ENCODE measurements at regions not wholly inside any gene's neighbourhood (a gene's known extent, or its start where the extent isn't known, plus 50 kb on each side); places are given as distances from the start of the nearest gene placed in this dataset.

DNA sequence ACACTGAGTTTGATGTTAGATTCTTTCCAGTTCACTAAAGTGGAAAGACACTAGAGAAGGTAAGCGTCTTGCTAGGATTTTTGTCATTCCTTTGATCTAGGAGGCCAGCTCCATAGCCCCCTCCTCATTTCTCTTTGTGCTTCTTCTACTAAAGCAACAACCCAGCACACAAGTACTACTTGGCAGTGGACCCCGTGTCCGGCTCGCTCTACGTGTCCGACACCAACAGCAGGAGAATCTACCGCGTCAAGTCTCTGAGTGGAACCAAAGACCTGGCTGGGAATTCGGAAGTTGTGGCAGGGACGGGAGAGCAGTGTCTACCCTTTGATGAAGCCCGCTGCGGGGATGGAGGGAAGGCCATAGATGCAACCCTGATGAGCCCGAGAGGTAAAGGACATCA, 76.6 kb upstream of the WWC1 start:
- H3K27ac ChIP-seq: no peak overlapping the region
- no peak for DNase-seq (ENCODE audit: low read depth, low spot score)
- no peaks in the 10 kb centered on the region for H3K9me3 ChIP-seq (ENCODE audit: low read depth, low read length)
- H3K4me3 ChIP-seq: no peak overlapping the region
- no peak overlapping the region for H3K9ac ChIP-seq (ENCODE audit: insufficient read length)
- TF ChIP-seq EZH2 (IDR thresholded peaks at IDR 0.05): no peak
- H3K36me3 ChIP-seq (ENCODE audit: insufficient read depth, low read length): peaks cover 13% of the 10 kb centered on the region

DNA sequence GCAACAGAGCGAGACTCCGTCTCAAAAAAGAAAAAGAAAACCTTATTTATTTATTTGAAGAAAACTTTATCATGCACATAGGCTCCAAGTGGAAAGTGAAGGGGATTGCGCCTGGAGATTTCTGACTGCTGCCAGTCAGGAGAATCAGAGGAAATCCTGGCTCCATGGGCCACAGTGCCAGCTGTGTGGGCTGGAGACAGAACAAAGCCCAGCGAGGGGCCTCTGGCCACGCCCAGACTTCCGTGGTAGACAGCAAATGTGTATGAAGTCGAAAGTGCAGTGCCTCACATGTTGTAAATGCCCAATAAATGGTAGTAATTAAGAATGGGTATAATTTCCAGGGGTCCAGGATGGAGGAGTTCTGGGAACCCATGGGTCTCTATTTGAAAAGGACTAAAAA, 75.8 kb upstream of the WWC1 start:
- no peaks in the 10 kb centered on the region for H3K9me3 ChIP-seq (ENCODE audit: low read depth, low read length)
- H3K36me3 ChIP-seq (ENCODE audit: insufficient read depth, low read length): peaks cover 13% of the 10 kb centered on the region
- no peak for DNase-seq (ENCODE audit: low read depth, low spot score)
- TF ChIP-seq EZH2 (IDR thresholded peaks at IDR 0.05) (no peak), POLR2AphosphoS5 (IDR thresholded peaks at IDR 0.05; ENCODE audit: borderline replicate concordance, low read depth, low read length) (no peak), FOXP2 (optimal IDR thresholded peaks at IDR 0.05; ENCODE audit: control extremely low read depth, extremely low read length, insufficient read depth) (no peak)
- H3K27ac ChIP-seq: no peak overlapping the region
- H3K4me3 ChIP-seq: no peak overlapping the region
- no peak overlapping the region for H3K9ac ChIP-seq (ENCODE audit: insufficient read length)

DNA sequence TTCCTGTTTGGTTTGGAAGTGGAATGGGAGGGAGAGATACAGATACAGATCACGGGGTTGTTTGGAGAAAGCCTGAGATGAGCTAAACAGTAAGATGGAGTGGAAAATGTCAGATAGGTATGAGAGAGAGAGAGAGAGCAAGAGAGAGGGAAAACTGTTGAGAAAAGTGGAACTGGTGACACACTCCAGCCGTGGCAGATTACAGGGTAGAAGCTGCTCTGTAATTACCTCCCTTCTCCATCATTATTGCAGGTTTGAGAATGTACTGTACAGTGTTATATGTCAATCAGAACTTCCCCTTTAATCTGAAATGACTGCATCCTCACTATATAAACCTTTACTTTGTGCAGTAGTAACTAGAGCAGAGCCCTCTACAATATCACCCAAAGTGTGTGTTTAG, 74.5 kb upstream of the WWC1 start:
- TF ChIP-seq EZH2 (IDR thresholded peaks at IDR 0.05): no peak
- no peak for TF ChIP-seq POLR2AphosphoS5 (IDR thresholded peaks at IDR 0.05; ENCODE audit: borderline replicate concordance, low read depth, low read length)
- no peak for TF ChIP-seq FOXP2 (optimal IDR thresholded peaks at IDR 0.05; ENCODE audit: control extremely low read depth, extremely low read length, insufficient read depth)
- H3K36me3 ChIP-seq (ENCODE audit: insufficient read depth, low read length): peaks cover 13% of the 10 kb centered on the region
- H3K27ac ChIP-seq: no peak overlapping the region
- H3K4me3 ChIP-seq: no peak overlapping the region
- no peak for DNase-seq (ENCODE audit: low read depth, low spot score)
- H3K9ac ChIP-seq (ENCODE audit: insufficient read length): no peak overlapping the region
- H3K9me3 ChIP-seq (ENCODE audit: low read depth, low read length): no peaks in the 10 kb centered on the region

DNA sequence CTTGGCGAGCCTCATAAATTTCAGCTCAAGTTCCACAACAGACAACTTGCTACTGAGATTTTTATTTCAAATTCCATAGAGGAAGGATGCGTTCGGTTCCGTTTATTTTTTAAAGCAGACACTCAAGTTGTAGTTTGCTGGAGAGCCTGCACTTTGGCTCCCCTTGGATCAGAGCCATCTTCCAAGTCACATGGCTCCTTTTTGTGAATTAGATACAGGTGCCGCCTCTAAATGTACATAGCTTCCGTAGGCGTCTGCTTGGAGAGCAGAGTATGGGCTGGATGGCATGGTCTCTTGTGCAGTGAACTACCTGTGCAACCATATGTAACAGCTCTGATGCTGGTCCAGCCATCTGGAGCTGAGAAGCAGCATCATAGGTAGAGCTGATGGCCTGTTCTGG, 73.9 kb upstream of the WWC1 start:
- Histone ChIP-seq H3K27ac (no peak overlapping the region), H3K9me3 (ENCODE audit: low read depth, low read length) (no peaks in the 10 kb centered on the region), H3K9ac (ENCODE audit: insufficient read length) (no peak overlapping the region), H3K4me3 (no peak overlapping the region), H3K36me3 (ENCODE audit: insufficient read depth, low read length) (peaks cover 13% of the 10 kb centered on the region)
- DNase-seq (ENCODE audit: low read depth, low spot score): no peak
- TF ChIP-seq FOXP2 (optimal IDR thresholded peaks at IDR 0.05; ENCODE audit: control extremely low read depth, extremely low read length, insufficient read depth): no peak
- no peak for TF ChIP-seq POLR2AphosphoS5 (IDR thresholded peaks at IDR 0.05; ENCODE audit: borderline replicate concordance, low read depth, low read length)
- no peak for TF ChIP-seq EZH2 (IDR thresholded peaks at IDR 0.05)

DNA sequence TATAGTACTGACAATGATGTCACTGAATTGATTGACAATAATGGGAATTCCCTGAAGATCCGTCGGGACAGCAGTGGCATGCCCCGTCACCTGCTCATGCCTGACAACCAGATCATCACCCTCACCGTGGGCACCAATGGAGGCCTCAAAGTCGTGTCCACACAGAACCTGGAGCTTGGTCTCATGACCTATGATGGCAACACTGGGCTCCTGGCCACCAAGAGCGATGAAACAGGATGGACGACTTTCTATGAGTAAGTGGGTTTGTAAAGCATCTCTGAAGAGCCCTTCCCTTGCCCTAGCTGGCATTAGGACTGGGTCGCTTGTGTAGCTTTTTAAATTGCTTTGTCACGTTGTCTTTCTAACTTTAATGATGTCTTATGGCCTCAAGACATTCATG, 72.7 kb upstream of the WWC1 start:
- Histone ChIP-seq H3K4me3 (no peak overlapping the region), H3K36me3 (ENCODE audit: insufficient read depth, low read length) (peaks cover 13% of the 10 kb centered on the region), H3K27ac (no peak overlapping the region), H3K9ac (ENCODE audit: insufficient read length) (no peak overlapping the region), H3K9me3 (ENCODE audit: low read depth, low read length) (no peaks in the 10 kb centered on the region)
- no peak for DNase-seq (ENCODE audit: low read depth, low spot score)
- TF ChIP-seq FOXP2 (optimal IDR thresholded peaks at IDR 0.05; ENCODE audit: control extremely low read depth, extremely low read length, insufficient read depth): no peak
- TF ChIP-seq EZH2 (IDR thresholded peaks at IDR 0.05): no peak
- no peak for TF ChIP-seq POLR2AphosphoS5 (IDR thresholded peaks at IDR 0.05; ENCODE audit: borderline replicate concordance, low read depth, low read length)

DNA sequence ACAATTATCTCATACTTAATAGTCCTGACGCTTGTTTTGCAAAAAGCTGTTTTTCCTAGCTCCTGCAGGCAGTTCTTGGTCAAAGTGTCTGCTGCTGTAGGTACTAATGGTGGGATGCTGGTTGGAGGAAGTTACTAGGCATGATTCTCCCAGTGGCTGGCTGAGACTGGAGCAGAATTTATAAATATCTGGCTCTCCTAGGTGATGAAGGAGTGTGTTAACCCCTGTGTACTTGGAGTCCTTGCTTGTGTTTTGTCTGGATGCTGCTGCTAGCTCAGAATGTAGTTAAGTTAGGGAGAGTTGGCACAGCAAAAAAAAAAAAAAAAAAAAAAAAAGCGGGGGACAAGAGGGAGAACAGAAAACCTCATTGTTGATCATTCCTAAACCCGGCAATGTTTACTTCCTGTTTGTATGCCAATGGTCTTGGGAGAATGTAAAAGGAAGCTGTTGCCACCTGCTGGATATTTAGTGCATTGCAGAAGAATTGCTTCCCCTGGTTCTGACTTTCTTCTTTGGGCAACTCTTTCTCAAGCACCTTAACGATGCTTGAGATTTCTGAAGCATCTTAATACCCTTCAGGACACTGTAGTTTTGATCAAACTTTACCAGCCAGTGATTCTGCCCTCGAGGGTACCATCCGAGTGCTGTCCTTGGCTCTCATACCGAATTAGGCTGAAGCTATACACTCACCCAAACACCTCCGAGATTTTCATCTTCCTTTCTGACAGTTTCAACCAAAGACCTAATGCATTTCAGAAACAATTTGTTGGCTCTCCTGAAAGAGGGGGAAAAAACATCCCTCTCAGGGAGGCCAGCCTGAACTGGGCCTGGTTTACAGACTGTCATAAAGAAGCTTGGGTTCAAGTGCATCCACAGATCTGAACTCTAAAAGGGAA, 71.7 kb upstream of the WWC1 start:
- H3K27ac ChIP-seq: no peak overlapping the region; the same call in 1 of the 2 replicates
- H3K36me3 ChIP-seq (ENCODE audit: insufficient read depth, low read length): peaks cover 13% of the 10 kb centered on the region
- no peaks in the 10 kb centered on the region for H3K9me3 ChIP-seq (ENCODE audit: low read depth, low read length)
- H3K4me3 ChIP-seq: peak overlapping the region; percentile 36
- peak; percentile 70 for DNase-seq (ENCODE audit: low read depth, low spot score)
- no peak overlapping the region for H3K9ac ChIP-seq (ENCODE audit: insufficient read length)
- TF ChIP-seq FOXP2 (optimal IDR thresholded peaks at IDR 0.05; ENCODE audit: control extremely low read depth, extremely low read length, insufficient read depth) (peak; percentile 70), EZH2 (IDR thresholded peaks at IDR 0.05) (no peak)

DNA sequence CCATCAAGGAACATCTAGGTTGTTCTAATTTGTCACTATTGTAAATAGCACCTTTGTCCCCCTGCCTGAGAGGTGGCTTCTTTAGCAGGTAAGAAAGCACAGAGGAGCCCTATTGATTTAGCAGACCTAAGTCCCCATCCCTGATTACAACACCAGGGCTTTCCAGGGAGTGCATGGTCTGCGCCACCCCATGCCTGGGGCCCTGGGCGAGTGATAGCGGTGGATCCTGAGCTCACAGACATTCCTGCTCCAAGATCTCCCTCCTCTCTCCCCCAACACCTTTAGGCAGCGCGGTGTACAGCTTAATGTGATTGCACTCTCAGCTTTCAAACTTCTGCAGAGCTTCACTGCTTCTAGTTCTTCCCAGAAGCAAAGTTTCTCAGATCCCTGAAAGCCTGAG, 67.4 kb upstream of the WWC1 start:
- no peak overlapping the region for H3K9ac ChIP-seq (ENCODE audit: insufficient read length)
- H3K9me3 ChIP-seq (ENCODE audit: low read depth, low read length): no peaks in the 10 kb centered on the region
- peaks cover 5% of the 10 kb centered on the region; the same call in 1 of the 2 replicates for H3K36me3 ChIP-seq (ENCODE audit: insufficient read depth, low read length)
- H3K27ac ChIP-seq: no peak overlapping the region
- no peak for TF ChIP-seq FOXP2 (optimal IDR thresholded peaks at IDR 0.05; ENCODE audit: control extremely low read depth, extremely low read length, insufficient read depth)
- H3K4me3 ChIP-seq: no peak overlapping the region
- DNase-seq (ENCODE audit: low read depth, low spot score): no peak

DNA sequence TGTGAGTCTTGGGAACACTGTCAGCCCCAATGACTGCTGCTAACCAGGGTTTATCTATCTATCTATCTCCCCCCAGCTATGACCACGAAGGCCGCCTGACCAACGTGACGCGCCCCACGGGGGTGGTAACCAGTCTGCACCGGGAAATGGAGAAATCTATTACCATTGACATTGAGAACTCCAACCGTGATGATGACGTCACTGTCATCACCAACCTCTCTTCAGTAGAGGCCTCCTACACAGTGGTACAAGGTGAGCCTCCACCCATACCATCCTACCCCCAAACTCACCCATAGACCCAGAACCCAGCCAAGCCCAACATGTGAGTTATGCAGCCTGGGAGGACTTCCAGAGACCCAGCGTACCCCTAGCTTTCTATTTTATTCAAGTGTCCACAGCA, 65.4 kb upstream of the WWC1 start:
- DNase-seq (ENCODE audit: low read depth, low spot score): no peak
- H3K36me3 ChIP-seq (ENCODE audit: insufficient read depth, low read length): peaks cover 5% of the 10 kb centered on the region; the same call in 1 of the 2 replicates
- no peak for TF ChIP-seq FOXP2 (optimal IDR thresholded peaks at IDR 0.05; ENCODE audit: control extremely low read depth, extremely low read length, insufficient read depth)
- no peak for TF ChIP-seq EZH2 (IDR thresholded peaks at IDR 0.05)
- TF ChIP-seq POLR2AphosphoS5 (IDR thresholded peaks at IDR 0.05; ENCODE audit: borderline replicate concordance, low read depth, low read length): no peak
- H3K4me3 ChIP-seq: no peak overlapping the region
- no peak overlapping the region for H3K27ac ChIP-seq
- no peak overlapping the region for H3K9ac ChIP-seq (ENCODE audit: insufficient read length)
- H3K9me3 ChIP-seq (ENCODE audit: low read depth, low read length): no peaks in the 10 kb centered on the region

DNA sequence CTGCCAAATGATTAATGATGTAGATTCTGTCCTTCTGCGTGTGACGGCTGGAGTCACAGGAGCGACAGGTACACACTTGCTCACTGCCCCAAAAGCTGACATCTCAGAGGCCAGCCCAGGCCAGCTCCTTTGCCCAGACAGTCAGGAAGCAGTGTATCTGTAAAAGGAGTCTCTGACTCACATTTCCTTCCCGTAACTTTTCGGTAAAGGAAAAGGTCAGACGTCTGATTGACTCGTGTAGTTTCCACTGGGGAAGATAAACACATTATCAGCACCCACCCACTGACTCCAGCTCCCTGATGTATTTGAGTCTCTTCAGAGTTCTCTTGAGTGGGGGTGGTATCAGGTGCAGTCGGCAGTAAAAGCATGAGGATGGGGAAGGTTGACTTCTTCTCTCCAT, 64.4 kb upstream of the WWC1 start:
- DNase-seq (ENCODE audit: low read depth, low spot score): no peak
- TF ChIP-seq EZH2 (IDR thresholded peaks at IDR 0.05): no peak

More for the DNA sequence above, 64.4 kb upstream of the WWC1 start:
- Histone ChIP-seq H3K36me3 (ENCODE audit: insufficient read depth, low read length) (peaks cover 5% of the 10 kb centered on the region; the same call in 1 of the 2 replicates), H3K9ac (ENCODE audit: insufficient read length) (no peak overlapping the region), H3K9me3 (ENCODE audit: low read depth, low read length) (no peaks in the 10 kb centered on the region), H3K27ac (no peak overlapping the region), H3K4me3 (no peak overlapping the region)
